Hepatocyte (in vitro differentiated cells): ENCODE measurements at regions not wholly inside any gene's neighbourhood (a gene's known extent, or its start where the extent isn't known, plus 50 kb on each side); places are given as distances from the start of the nearest gene placed in this dataset.

Experiments used
- EZH2 ChIP-seq: fragments of 200-600 bp; sonication (generic); IDR thresholded peaks from 2 replicates; pipeline ENCODE4 v1.6.1; 2016; ENCODE audit warnings: antibody characterized with exemption, mild to moderate bottlenecking, borderline replicate concordance
- EZH2phosphoT487 ChIP-seq: fragments of 200-600 bp; sonication (generic); IDR thresholded peaks from one replicate; pipeline ENCODE4 v1.6.1; 2018; ENCODE audit warnings: antibody characterized with exemption, mild to moderate bottlenecking, low read depth, moderate library complexity; ENCODE audit not compliant: unreplicated experiment, severe bottlenecking
- TF ChIP-seq, protein P1 (sequence below): fragments of 200-600 bp; sonication (generic); IDR thresholded peaks from 2 replicates; pipeline ENCODE4 v1.5.1; 2016; ENCODE audit warnings: antibody characterized with exemption, mild to moderate bottlenecking; ENCODE audit not compliant: poor library complexity

DNA sequence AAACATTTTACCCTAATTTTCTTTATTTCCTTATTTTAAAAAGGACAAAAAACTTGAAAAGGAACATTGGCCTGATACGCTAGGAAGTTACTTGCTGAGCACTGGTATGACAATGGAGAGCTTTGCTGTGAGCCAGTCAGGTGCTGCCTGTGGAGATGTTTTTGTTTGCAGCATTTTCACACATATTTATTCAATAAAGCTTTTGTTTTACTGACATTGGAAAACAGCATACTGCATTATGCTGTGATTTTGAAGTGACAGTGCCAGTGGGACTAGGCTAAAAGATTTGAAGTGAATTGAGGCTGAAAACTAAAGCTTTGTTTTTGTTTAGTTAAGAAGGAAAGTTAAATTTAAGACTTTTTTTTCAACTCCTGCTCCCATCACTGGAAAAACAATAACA is 470.7 kb upstream of the ZEB2 start:
- TF ChIP-seq, protein P1, sequence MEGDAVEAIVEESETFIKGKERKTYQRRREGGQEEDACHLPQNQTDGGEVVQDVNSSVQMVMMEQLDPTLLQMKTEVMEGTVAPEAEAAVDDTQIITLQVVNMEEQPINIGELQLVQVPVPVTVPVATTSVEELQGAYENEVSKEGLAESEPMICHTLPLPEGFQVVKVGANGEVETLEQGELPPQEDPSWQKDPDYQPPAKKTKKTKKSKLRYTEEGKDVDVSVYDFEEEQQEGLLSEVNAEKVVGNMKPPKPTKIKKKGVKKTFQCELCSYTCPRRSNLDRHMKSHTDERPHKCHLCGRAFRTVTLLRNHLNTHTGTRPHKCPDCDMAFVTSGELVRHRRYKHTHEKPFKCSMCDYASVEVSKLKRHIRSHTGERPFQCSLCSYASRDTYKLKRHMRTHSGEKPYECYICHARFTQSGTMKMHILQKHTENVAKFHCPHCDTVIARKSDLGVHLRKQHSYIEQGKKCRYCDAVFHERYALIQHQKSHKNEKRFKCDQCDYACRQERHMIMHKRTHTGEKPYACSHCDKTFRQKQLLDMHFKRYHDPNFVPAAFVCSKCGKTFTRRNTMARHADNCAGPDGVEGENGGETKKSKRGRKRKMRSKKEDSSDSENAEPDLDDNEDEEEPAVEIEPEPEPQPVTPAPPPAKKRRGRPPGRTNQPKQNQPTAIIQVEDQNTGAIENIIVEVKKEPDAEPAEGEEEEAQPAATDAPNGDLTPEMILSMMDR = no peak
- TF ChIP-seq EZH2 (no peak), EZH2phosphoT487 (no peak)
